ENCODE measurements at regions not wholly inside any gene's neighbourhood (a gene's known extent, or its start where the extent isn't known, plus 50 kb on each side); places are given as distances from the start of the nearest gene placed in this dataset.

GRCh38 chr2:195370167-195370943, 286.7 kb upstream of the SLC39A10 start:
- Histone ChIP-seq H3K4me1 (ENCODE audit: low read length) (no peaks in the 10 kb centered on the region), H3K27ac (ENCODE audit: low read length) (no peak overlapping the region), H4K20me1 (ENCODE audit: insufficient read depth, low read length) (no peaks in the 10 kb centered on the region), H3K4me2 (ENCODE audit: low read depth, low read length) (no peak overlapping the region), H3K4me3 (ENCODE audit: low read length) (no peak overlapping the region), H3K27me3 (replicated peaks; ENCODE audit: insufficient read depth, low read length) (no peaks in the 10 kb centered on the region), H2AFZ (ENCODE audit: low read length) (no peak overlapping the region), H3K9ac (ENCODE audit: low read length) (no peak overlapping the region), H3F3A (ENCODE audit: insufficient read depth, low read length) (no peaks in the 10 kb centered on the region), H3K36me3 (replicated peaks; ENCODE audit: insufficient read depth, low read length) (no peaks in the 10 kb centered on the region), H3K9me3 (replicated peaks; ENCODE audit: insufficient read depth, low read length) (no peaks in the 10 kb centered on the region), H3K79me2 (ENCODE audit: low read length) (no peaks in the 10 kb centered on the region), H3K9me2 (replicated peaks; ENCODE audit: insufficient read depth, low read length) (no peaks in the 10 kb centered on the region)
- TF ChIP-seq EZH2phosphoT487 (IDR thresholded peaks at IDR 0.05; ENCODE audit: low read length) (no peak), EZH2 (optimal IDR thresholded peaks at IDR 0.05; ENCODE audit: low read depth, low read length) (no peak), CTCF (IDR thresholded peaks at IDR 0.05; ENCODE audit: low read length) (no peak)
- DNase-seq = no peak

- H3F3A ChIP-seq (ENCODE audit: insufficient read depth, low read length) = no peaks in the 10 kb centered on the region
- H3K4me2 ChIP-seq (ENCODE audit: low read depth, low read length) = 0 out of 2 replicates have a peak overlapping the region, but pooled peaks have one; percentile 29
- H3K4me1 ChIP-seq (ENCODE audit: low read length) = no peaks in the 10 kb centered on the region
- H3K4me3 ChIP-seq (ENCODE audit: low read length) = no peak overlapping the region
- TF ChIP-seq EZH2 (optimal IDR thresholded peaks at IDR 0.05; ENCODE audit: low read depth, low read length) (no peak), EZH2phosphoT487 (IDR thresholded peaks at IDR 0.05; ENCODE audit: low read length) (no peak), CTCF (IDR thresholded peaks at IDR 0.05; ENCODE audit: low read length) (no peak)
- H3K36me3 ChIP-seq (replicated peaks; ENCODE audit: insufficient read depth, low read length) = no peaks in the 10 kb centered on the region
- DNase-seq = no peak
- H3K9ac ChIP-seq (ENCODE audit: low read length) = no peak overlapping the region
- no peaks in the 10 kb centered on the region for H3K9me3 ChIP-seq (replicated peaks; ENCODE audit: insufficient read depth, low read length)
- H3K27ac ChIP-seq (ENCODE audit: low read length) = no peak overlapping the region
- H4K20me1 ChIP-seq (ENCODE audit: insufficient read depth, low read length) = no peaks in the 10 kb centered on the region
- H2AFZ ChIP-seq (ENCODE audit: low read length) = no peak overlapping the region
- no peaks in the 10 kb centered on the region for H3K9me2 ChIP-seq (replicated peaks; ENCODE audit: insufficient read depth, low read length)
- no peaks in the 10 kb centered on the region for H3K79me2 ChIP-seq (ENCODE audit: low read length)
- no peaks in the 10 kb centered on the region for H3K27me3 ChIP-seq (replicated peaks; ENCODE audit: insufficient read depth, low read length)
Observed at GRCh38 chr2:195369218-195369587, 287.8 kb upstream of the SLC39A10 start.

DNA sequence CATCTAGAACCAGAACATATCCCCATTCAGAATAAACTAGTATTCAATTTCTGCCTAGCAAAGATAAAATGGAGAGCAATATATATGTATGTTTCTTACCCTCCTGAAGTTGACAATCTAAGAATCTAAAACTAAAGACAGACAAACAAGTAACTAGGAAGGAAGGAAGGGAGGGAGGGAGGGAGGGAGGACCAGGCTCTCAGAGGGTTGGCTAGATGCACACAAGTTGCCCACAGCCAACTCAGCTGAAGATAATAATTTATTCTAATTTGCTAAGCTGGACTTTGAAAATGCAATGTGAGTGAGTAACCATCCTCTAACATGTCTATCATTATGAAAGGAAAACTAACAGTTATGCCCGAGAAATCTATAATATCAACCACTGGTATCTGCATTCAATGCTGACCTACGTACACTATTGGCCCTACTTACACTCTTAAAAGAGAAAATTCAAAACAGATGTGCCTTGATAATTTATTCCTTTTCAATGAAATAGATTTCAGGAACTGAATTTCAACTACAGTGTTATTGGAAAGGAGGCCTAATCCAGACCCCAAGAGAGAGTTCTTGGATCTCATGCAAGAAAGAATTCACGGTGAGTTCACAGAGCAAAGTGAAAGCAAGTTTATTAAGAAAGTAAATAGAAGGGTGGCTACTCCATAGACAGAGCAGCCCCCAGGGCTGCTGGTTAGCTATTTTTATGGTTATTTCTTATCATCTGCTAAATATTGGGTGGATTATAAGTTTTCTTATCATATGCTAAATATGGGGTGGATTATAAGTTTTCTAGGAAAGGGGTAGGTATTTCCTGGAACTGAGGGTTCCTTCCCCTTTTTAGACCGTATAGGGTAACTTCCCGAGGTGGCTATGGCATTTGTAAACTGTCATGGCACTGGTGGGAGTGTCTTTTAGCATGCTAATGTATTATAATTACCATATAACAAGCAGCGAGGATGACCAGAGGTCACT, 288.5 kb upstream of the SLC39A10 start:
- H3F3A ChIP-seq (ENCODE audit: insufficient read depth, low read length) = no peaks in the 10 kb centered on the region
- peak; percentile 15 for DNase-seq
- H3K4me2 ChIP-seq (ENCODE audit: low read depth, low read length) = peak overlapping the region; percentile 29; the same call in 1 of the 2 replicates
- H3K4me3 ChIP-seq (ENCODE audit: low read length) = peak overlapping the region; percentile 15; the same call in 1 of the 2 replicates
- H3K9ac ChIP-seq (ENCODE audit: low read length) = no peak overlapping the region
- no peaks in the 10 kb centered on the region for H3K27me3 ChIP-seq (replicated peaks; ENCODE audit: insufficient read depth, low read length)
- no peaks in the 10 kb centered on the region for H3K36me3 ChIP-seq (replicated peaks; ENCODE audit: insufficient read depth, low read length)
- H3K27ac ChIP-seq (ENCODE audit: low read length) = no peak overlapping the region
- H3K4me1 ChIP-seq (ENCODE audit: low read length) = no peaks in the 10 kb centered on the region
- H3K79me2 ChIP-seq (ENCODE audit: low read length) = no peaks in the 10 kb centered on the region
- H2AFZ ChIP-seq (ENCODE audit: low read length) = 0 out of 2 replicates have a peak overlapping the region, but pooled peaks have one; percentile 39
- TF ChIP-seq CTCF (IDR thresholded peaks at IDR 0.05; ENCODE audit: low read length) (no peak), EZH2 (optimal IDR thresholded peaks at IDR 0.05; ENCODE audit: low read depth, low read length) (no peak), EZH2phosphoT487 (IDR thresholded peaks at IDR 0.05; ENCODE audit: low read length) (no peak)
- H3K9me3 ChIP-seq (replicated peaks; ENCODE audit: insufficient read depth, low read length) = no peaks in the 10 kb centered on the region
- no peaks in the 10 kb centered on the region for H4K20me1 ChIP-seq (ENCODE audit: insufficient read depth, low read length)
- H3K9me2 ChIP-seq (replicated peaks; ENCODE audit: insufficient read depth, low read length) = no peaks in the 10 kb centered on the region
